Omental fat pad (tissue), 3 donors: ENCODE measurements at regions not wholly inside any gene's neighbourhood (a gene's known extent, or its start where the extent isn't known, plus 50 kb on each side); places are given as distances from the start of the nearest gene placed in this dataset.
"Not testable (repeated sequence)": the region's sequence is repeated elsewhere in the genome, so short reads cannot be mapped to it uniquely, and the experiment has no call there.

Experiments used
- ATAC-seq: fragments of 150-250 bp; one replicate; pipeline ENCODE4 v1.9.1; 2016; ENCODE audit warnings: mild to moderate bottlenecking, moderate library complexity; ENCODE audit not compliant: low FRiP score
- DNase-seq: peaks from one replicate; pipeline ENCODE4 v3.0.0-alpha.2; 2019; ENCODE audit warnings: low spot score
- TF ChIP-seq, protein P1 (sequence below), 3 donors: fragments of 450-650 bp; IDR thresholded peaks; one replicate each; pipeline ENCODE4 v1.5.1; 2016 to 2017; ENCODE audit warnings: antibody characterized with exemption in 3 of 3, mild to moderate bottlenecking in 3 of 3, moderate library complexity in 2 of 3

DNA sequence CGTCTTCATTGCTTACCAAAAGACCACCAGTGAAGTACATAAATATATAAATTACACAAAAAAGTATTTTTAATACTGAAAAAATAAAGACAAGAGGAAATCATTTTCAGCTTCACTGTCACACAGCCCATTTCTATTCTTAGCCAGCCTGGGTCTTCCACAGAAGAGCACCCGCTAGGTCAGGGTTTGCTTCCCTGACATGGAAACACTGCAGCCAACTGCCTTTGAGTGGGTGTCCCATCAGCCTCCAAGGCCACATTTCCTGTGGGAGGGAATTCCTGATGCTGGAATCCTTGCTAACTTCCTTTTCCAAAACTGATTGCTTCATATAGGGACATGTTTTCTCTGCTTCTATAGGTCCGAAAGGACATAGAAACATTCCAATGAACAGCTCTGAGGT, 137.8 kb upstream of the CAV2 start:
- ATAC-seq: no peak
- no peak for DNase-seq
- TF ChIP-seq, protein P1, sequence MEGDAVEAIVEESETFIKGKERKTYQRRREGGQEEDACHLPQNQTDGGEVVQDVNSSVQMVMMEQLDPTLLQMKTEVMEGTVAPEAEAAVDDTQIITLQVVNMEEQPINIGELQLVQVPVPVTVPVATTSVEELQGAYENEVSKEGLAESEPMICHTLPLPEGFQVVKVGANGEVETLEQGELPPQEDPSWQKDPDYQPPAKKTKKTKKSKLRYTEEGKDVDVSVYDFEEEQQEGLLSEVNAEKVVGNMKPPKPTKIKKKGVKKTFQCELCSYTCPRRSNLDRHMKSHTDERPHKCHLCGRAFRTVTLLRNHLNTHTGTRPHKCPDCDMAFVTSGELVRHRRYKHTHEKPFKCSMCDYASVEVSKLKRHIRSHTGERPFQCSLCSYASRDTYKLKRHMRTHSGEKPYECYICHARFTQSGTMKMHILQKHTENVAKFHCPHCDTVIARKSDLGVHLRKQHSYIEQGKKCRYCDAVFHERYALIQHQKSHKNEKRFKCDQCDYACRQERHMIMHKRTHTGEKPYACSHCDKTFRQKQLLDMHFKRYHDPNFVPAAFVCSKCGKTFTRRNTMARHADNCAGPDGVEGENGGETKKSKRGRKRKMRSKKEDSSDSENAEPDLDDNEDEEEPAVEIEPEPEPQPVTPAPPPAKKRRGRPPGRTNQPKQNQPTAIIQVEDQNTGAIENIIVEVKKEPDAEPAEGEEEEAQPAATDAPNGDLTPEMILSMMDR (IDR thresholded peaks at IDR 0.05): no peak

DNA sequence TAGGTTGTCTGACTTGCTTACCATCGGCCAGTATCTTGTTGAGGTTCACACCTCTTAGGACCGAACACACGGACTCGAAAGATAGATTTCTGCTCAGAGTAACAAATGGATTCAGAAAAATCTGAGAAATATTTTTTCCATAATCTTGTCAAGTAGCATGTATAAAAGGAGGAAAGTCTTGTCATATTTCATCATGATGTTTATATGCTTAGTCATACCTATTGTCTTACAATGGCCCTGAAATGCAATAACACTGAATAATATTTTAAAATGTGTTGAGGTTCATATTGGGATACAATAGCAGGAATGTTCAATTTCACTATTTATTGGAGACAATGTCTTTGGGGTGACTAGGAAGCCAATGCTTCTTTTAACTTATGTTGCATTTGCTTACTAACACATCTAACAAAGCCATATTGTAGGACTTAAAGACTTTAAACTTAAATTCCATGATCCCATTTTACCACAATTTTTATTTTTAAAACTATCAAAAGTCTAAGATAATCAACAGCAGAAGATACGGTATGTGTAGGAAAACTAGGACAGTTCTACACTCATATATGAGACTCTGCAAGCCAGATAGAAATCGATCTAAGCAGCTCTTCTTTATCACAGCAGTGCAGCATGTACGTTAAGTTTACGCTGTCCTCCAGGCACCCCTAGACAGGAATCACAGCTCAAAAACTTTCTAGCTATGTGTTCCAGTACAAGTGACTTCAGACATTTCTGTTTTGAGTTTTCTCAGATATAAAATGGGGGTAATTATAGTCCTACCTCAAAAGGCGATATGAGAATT, 135.7 kb upstream of the CAV2 start:
- TF ChIP-seq, protein P1 (IDR thresholded peaks at IDR 0.05): no peak

DNA sequence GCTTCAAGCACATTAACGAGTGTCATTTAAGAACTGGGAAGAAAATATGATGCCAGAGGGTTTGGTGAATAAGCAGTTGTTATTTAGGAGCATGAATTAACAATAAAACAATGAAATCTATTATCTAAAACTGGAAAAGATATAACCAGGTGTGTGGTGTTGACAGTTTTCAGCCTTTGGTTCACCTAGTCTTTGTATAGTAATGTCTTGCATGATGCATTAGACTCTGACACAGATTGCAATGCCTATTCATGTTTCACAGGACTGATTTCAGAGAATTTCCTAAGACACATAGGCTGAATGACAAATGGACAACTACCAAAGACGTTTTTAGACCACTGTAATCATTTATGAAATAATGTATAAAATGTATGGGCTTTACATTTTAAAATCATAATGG, 135.1 kb upstream of the CAV2 start:
- DNase-seq (no peak), ATAC-seq (no peak)
- TF ChIP-seq, protein P1 (IDR thresholded peaks at IDR 0.05): no peak

More for the DNA sequence above, 135.7 kb upstream of the CAV2 start:
- ATAC-seq (no peak), DNase-seq (no peak)

DNA sequence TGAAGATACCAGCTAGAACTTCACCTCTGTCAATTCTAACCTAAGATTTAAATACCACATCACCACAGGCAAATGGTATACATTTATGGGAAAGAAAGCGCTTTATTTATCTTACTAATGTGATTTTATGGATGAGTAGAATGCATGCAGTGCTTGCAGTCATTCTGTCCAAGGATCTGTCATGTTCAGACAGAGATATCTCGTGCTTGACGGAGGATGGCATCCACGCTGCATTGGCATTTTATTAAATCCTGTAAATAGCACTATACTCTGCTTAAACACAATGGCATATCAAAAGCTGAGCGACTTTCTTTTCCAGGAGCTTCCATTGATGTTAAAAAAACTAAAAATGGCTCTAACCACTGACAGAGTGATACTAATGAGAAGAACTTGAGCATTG, 133.7 kb upstream of the CAV2 start:
- DNase-seq (no peak), ATAC-seq (no peak)
- TF ChIP-seq, protein P1 (IDR thresholded peaks at IDR 0.05): no peak

DNA sequence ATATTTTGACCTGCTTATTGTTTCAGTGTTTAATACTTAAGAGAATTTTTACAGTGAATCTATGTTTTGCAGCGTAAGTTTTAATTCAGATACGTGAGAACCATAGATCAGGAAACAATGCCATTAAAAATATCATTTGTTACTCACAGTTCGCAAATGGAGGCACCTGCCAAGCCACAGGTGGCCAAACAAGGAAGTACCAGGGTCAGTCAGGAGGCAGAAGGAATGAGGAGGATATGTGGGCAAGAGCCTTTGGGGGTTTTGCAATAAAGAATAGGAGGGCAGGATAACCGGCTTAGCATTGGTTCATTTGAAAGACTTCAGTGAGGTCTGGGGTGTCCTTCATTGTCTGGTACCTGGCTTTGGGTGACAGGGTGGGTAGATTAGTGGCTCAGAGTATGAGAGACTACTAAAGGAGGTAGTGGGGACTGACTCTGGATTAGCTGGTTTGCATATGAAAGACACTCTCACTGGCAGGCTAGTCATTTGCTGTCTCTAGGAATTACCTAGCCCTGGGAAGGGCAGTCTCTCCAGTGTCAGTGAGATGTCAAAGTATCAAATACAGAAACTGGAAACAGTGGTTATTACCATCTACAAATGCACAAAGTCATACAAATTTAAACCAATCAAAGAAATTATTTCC, 132.2 kb upstream of the CAV2 start:
- ATAC-seq: no peak
- no peak for DNase-seq

DNA sequence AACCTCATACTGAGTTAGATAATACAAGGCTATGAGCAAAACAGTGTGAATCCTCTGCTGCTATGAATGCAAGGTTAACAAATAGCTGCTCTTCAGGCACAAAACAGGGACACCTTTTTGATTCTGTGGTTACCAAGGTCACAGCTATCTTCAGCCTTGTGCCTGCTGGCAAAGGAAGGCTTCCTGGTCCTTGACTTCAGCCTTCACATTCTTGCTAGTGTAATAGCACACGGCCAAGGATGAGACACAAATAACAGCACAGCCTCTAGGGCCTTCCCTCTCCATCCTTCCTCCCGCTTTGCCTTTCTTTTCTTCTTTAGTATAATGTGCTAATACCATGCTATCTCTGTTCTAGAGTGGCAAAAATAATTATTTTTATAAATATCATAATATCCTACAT, 130.6 kb upstream of the CAV2 start:
- TF ChIP-seq, protein P1 (IDR thresholded peaks at IDR 0.05): no peak
- DNase-seq (no peak), ATAC-seq (no peak)

More for the DNA sequence above, 132.2 kb upstream of the CAV2 start:
- TF ChIP-seq, protein P1 (IDR thresholded peaks at IDR 0.05): no peak

DNA sequence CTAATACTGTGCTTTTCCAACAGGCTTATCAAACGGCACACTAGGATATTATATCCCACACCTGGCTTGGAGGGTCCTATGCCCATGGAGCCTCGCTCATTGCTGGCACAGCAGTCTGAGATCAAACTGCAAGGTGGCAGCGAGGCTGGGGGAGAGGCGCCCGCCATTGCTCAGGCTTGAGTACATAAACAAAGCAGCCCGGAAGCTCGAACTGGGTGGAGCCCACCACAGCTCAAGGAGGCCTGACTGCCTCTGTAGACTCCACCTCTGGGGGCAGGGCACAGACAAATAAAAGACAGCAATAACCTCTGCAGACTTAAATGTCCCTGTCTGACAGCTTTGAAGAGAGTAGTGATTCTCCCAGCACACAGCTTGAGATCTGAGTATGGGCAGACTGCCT, 128.0 kb upstream of the CAV2 start:
- ATAC-seq, DNase-seq: not testable (repeated sequence)

DNA sequence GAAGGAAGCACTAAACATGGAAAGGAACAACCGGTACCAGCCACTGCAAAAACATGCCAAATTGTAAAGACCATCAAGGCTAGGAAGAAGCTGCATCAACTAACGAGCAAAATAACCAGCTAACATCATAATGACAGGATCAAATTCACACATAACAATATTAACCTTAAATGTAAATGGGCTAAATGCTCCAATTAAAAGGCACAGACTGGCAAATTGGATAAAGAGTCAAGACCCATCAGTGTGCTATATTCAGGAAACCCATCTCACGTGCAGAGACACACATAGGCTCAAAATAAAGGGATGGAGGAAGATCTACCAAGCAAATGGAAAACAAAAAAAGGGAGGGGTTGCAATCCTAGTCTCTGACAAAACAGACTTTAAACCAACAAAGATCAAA, 126.3 kb upstream of the CAV2 start:
- not testable (repeated sequence) for ATAC-seq, DNase-seq
